Caco-2 (cell line): ENCODE measurements at regions not wholly inside any gene's neighbourhood (a gene's known extent, or its start where the extent isn't known, plus 50 kb on each side); places are given as distances from the start of the nearest gene placed in this dataset.

Source experiments
- BruUV-seq: library from RNA; stranded (reverse); fragments of 400-500 nt; replicated peaks from 2 replicates; lab custom pipeline; 2021; lab: Mats Ljungman, UMichigan
- CTCF ChIA-PET: fragments of 300-600 bp; sonication (Branson Sonifier 250); formaldehyde crosslinking; loops from one replicate; lab custom pipeline; 2022; ENCODE audit warnings: antibody characterized with exemption; lab: Charles Lee
- POLR2A ChIA-PET: fragments of 300-600 bp; sonication (Branson Sonifier 250); formaldehyde crosslinking; loops from one replicate; lab custom pipeline; 2022; ENCODE audit warnings: antibody characterized with exemption; lab: Charles Lee
- DNase-seq, 2 experiments: peaks; one replicate each; pipeline versions ENCODE4 v3.0.0 to v3.0.0-alpha.2; 2020 to 2022
- H3K27me3 ChIP-seq: replicated peaks from 2 replicates; pipeline ENCODE4 v1.6.0; 2011; ENCODE audit warnings: low read length; ENCODE audit not compliant: control insufficient read depth, insufficient read depth
- H3K36me3 ChIP-seq: 2 replicates; pipeline ENCODE4 v1.5.1; 2011; ENCODE audit warnings: low read length; ENCODE audit not compliant: control insufficient read depth, insufficient read depth
- H3K4me1 ChIP-seq: fragments of 250-450 bp; sonication (Bioruptor Pico); 2 replicates; pipeline ENCODE4 v1.5.1; 2020; ENCODE audit warnings: mild to moderate bottlenecking
- H3K4me3 ChIP-seq: 2 replicates; pipeline ENCODE4 v1.5.1; 2011; ENCODE audit warnings: low read depth, mild to moderate bottlenecking, control low read depth, low read length
- H3K9me3 ChIP-seq: fragments of 250-450 bp; sonication (Bioruptor Pico); 2 replicates; pipeline ENCODE4 v1.5.1; 2020; ENCODE audit warnings: mild to moderate bottlenecking, moderate library complexity
- H3K27ac Mint-ChIP-seq: one replicate; pipeline ENCODE4 v1.8.0; 2022; ENCODE audit warnings: mixed read lengths; ENCODE audit not compliant: unreplicated experiment
- H3K27me3 Mint-ChIP-seq: one replicate; pipeline ENCODE4 v1.8.0; 2022; ENCODE audit warnings: mixed read lengths; ENCODE audit not compliant: insufficient read depth, unreplicated experiment
- H3K36me3 Mint-ChIP-seq: one replicate; pipeline ENCODE4 v1.8.0; 2022; ENCODE audit warnings: mild to moderate bottlenecking, mixed read lengths; ENCODE audit not compliant: insufficient read depth, unreplicated experiment
- H3K4me1 Mint-ChIP-seq: one replicate; pipeline ENCODE4 v1.8.0; 2022; ENCODE audit warnings: low read depth, mixed read lengths; ENCODE audit not compliant: unreplicated experiment
- H3K4me3 Mint-ChIP-seq: one replicate; pipeline ENCODE4 v1.8.0; 2022; ENCODE audit warnings: mild to moderate bottlenecking, moderate library complexity, mixed read lengths; ENCODE audit not compliant: unreplicated experiment
- H3K9me3 Mint-ChIP-seq: one replicate; pipeline ENCODE4 v1.8.0; 2022; ENCODE audit warnings: mixed read lengths; ENCODE audit not compliant: unreplicated experiment
- intact Hi-C: fragments of 100-400 bp; cut with micrococcal nuclease; formaldehyde crosslinking; loops from one replicate; pipeline ENCODE4 v1.10.0; 2022; ENCODE audit not compliant: unreplicated experiment
- TF ChIP-seq, protein P1 (sequence below), 2 experiments: fragments of 200-600 bp in 1 of 2; IDR thresholded peaks; 1 replicate in 1 of 2; 2 replicates in 1 of 2; pipeline versions ENCODE4 v1.5.1 to v1.8.0; 2011 to 2022; ENCODE audit warnings: antibody characterized with exemption in 1 of 2, control low read depth in 1 of 2, inconsistent platforms in 1 of 2, low read depth in 1 of 2, low read length in 1 of 2, mild to moderate bottlenecking in 1 of 2, moderate library complexity in 1 of 2; ENCODE audit not compliant: insufficient read depth in 1 of 2, severe bottlenecking in 1 of 2, unreplicated experiment in 1 of 2

- no TSS peak for BruUV-seq
- H3K27ac Mint-ChIP-seq, result no peak overlapping the region
- H3K27me3 Mint-ChIP-seq, result no peaks in the 10 kb centered on the region
- no peaks in the 10 kb centered on the region for H3K4me1 Mint-ChIP-seq
- TF ChIP-seq, protein P1, sequence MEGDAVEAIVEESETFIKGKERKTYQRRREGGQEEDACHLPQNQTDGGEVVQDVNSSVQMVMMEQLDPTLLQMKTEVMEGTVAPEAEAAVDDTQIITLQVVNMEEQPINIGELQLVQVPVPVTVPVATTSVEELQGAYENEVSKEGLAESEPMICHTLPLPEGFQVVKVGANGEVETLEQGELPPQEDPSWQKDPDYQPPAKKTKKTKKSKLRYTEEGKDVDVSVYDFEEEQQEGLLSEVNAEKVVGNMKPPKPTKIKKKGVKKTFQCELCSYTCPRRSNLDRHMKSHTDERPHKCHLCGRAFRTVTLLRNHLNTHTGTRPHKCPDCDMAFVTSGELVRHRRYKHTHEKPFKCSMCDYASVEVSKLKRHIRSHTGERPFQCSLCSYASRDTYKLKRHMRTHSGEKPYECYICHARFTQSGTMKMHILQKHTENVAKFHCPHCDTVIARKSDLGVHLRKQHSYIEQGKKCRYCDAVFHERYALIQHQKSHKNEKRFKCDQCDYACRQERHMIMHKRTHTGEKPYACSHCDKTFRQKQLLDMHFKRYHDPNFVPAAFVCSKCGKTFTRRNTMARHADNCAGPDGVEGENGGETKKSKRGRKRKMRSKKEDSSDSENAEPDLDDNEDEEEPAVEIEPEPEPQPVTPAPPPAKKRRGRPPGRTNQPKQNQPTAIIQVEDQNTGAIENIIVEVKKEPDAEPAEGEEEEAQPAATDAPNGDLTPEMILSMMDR (IDR thresholded peaks at IDR 0.05; ENCODE audit: insufficient read depth in 1 of 2, low read depth in 1 of 2, low read length in 1 of 2, severe bottlenecking in 1 of 2, unreplicated experiment in 1 of 2), result no peak
- no peaks in the 10 kb centered on the region for H3K36me3 ChIP-seq
- ChIA-PET POLR2A (interaction anchor here (0.5 to 0.7 kb wide), 2 partner anchors 120 to 1336 kb away, joined by 3 to 4 read pairs; no protein-coding TSS in a partner anchor), CTCF (no interaction called here)
- intact Hi-C loops, result no loop called here
- H3K27me3 ChIP-seq, result no peaks in the 10 kb centered on the region
- no peaks in the 10 kb centered on the region for H3K36me3 Mint-ChIP-seq
- H3K4me3 ChIP-seq, result no peak overlapping the region
- H3K9me3 Mint-ChIP-seq, result peaks cover 10% of the 10 kb centered on the region
- DNase-seq, result no peak
- H3K4me3 Mint-ChIP-seq, result no peak overlapping the region
- no peaks in the 10 kb centered on the region for H3K4me1 ChIP-seq
- H3K9me3 ChIP-seq, result no peaks in the 10 kb centered on the region
These were observed 914.2 kb downstream of the TBC1D22A start for GRCh38 chr22:47676685-47677084.

DNA sequence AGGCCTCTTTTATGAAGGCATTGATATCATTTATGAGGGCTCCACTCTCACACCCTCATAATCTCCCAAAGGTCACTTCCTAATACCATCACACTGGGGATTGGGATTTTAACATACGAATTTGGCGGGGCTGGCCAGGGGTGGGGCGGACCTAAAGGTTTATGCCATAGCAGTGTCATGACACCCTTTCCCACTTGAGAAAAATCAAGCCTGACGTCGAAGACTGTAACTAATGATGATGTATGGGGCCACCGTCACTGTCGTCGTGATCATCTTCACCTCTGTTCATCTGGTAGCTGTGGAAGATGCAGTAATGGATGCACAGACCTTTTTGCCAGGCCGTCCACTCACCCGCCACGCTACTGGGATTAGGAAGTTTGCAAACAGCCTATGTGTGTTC is 912.1 kb downstream of the TBC1D22A start:
- Histone ChIP-seq H3K36me3 (no peaks in the 10 kb centered on the region), H3K4me1 (no peaks in the 10 kb centered on the region), H3K4me3 (no peak overlapping the region), H3K9me3 (no peaks in the 10 kb centered on the region), H3K27me3 (no peaks in the 10 kb centered on the region)
- TF ChIP-seq, protein P1 (IDR thresholded peaks at IDR 0.05; ENCODE audit: insufficient read depth in 1 of 2, low read depth in 1 of 2, low read length in 1 of 2, severe bottlenecking in 1 of 2, unreplicated experiment in 1 of 2), result no peak
- no peak for DNase-seq
- intact Hi-C loops, result no loop called here
- Mint-ChIP-seq H3K4me3 (no peak overlapping the region), H3K27ac (no peak overlapping the region), H3K27me3 (no peaks in the 10 kb centered on the region), H3K36me3 (peaks cover 13% of the 10 kb centered on the region), H3K9me3 (peaks cover 4% of the 10 kb centered on the region), H3K4me1 (no peaks in the 10 kb centered on the region)
- BruUV-seq, result no TSS peak
- ChIA-PET CTCF (no interaction called here), POLR2A (no interaction called here)

DNA sequence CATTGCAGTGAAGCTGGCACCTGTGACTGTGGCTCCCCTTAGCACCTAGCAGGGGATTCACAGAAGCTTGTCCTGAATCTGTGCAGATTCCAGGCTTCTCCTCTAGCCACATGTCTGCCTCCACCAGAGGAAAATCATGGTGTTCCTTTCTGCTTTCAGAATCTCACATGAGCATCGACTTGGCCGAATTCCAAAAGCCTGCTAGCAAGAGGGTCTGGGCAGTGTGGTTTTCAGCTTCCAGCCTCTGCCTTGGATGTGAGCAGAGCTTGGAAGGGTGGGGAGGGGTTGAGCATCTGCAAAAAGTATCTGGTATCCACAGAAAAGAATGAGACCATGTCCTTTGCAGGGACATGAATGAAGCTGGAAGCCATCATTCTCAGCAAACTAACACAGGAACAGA is 911.1 kb downstream of the TBC1D22A start:
- no peaks in the 10 kb centered on the region for H3K9me3 Mint-ChIP-seq
- intact Hi-C loops, result no loop called here
- no peak overlapping the region for H3K4me3 Mint-ChIP-seq
- TF ChIP-seq, protein P1 (IDR thresholded peaks at IDR 0.05; ENCODE audit: insufficient read depth in 1 of 2, low read depth in 1 of 2, low read length in 1 of 2, severe bottlenecking in 1 of 2, unreplicated experiment in 1 of 2), result no peak
- no peaks in the 10 kb centered on the region for H3K27me3 ChIP-seq
- H3K27me3 Mint-ChIP-seq, result no peaks in the 10 kb centered on the region
- CTCF ChIA-PET, result no interaction called here
- DNase-seq, result no peak
- H3K27ac Mint-ChIP-seq, result no peak overlapping the region
- no peaks in the 10 kb centered on the region for H3K4me1 ChIP-seq
- BruUV-seq, result no TSS peak
- H3K36me3 ChIP-seq, result no peaks in the 10 kb centered on the region
- H3K4me3 ChIP-seq, result no peak overlapping the region
- peaks cover 16% of the 10 kb centered on the region for H3K36me3 Mint-ChIP-seq
- no peaks in the 10 kb centered on the region for H3K4me1 Mint-ChIP-seq
- POLR2A ChIA-PET, result no interaction called here
- no peaks in the 10 kb centered on the region for H3K9me3 ChIP-seq
